ENCODE measurements at regions not wholly inside any gene's neighbourhood (a gene's known extent, or its start where the extent isn't known, plus 50 kb on each side); places are given as distances from the start of the nearest gene placed in this dataset.

DNA sequence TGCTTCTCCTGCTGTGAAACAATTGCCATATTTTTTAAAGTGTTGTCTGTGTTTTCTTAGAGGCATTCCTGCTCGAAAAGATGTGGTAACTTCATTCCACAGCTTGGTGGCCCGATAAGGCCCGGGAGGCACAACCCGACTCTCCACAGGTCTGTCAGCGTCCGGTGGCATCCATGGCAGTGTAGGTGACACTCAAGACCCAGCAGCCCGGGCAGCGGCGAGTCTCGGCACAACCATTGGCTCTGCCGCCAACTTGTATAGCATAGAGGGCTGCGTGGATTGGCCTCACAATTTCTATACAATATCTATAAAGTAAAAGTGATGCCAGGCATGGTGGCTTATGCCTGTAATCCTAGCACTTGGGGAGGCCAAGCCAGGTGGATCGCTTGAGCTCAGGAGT lies 262.3 kb upstream of the CHRNA7 start:
- H3K9me3 ChIP-seq (ENCODE audit: control extremely low read depth in 1 of 3, control insufficient read depth in 2 of 3, insufficient read depth in 1 of 3, low read length in 2 of 3): no peaks in the 10 kb centered on the region
- intact Hi-C loops (cut with micrococcal nuclease): no loop called here
- CTCF ChIA-PET: no interaction called here
- ATAC-seq (ENCODE audit: low read depth): no peak
- H3K4me2 ChIP-seq (replicated peaks; ENCODE audit: low read depth, low read length, poor library complexity, severe bottlenecking): no peak overlapping the region
- no peaks in the 10 kb centered on the region for H3K36me3 ChIP-seq (replicated peaks in 1 of 2; ENCODE audit: control extremely low read depth in 1 of 2, control insufficient read depth in 1 of 2, extremely low read depth in 1 of 2, insufficient read depth in 2 of 2, low read length in 1 of 2)
- no peak overlapping the region for H3K9ac ChIP-seq (ENCODE audit: low read length)
- Mint-ChIP-seq H3K4me1 (no peaks in the 10 kb centered on the region), H3K27me3 (peaks cover 7% of the 10 kb centered on the region), H3K4me3 (no peak overlapping the region), H3K27ac (no peak overlapping the region), H3K9me3 (ENCODE audit: insufficient read depth) (no peaks in the 10 kb centered on the region)
- H3K27ac ChIP-seq (ENCODE audit: low read length in 2 of 2): no peak overlapping the region
- H2AFZ ChIP-seq (ENCODE audit: insufficient read depth, low read depth, low read length, poor library complexity, severe bottlenecking): no peak overlapping the region
- no peaks in the 10 kb centered on the region for H3K79me2 ChIP-seq (ENCODE audit: control insufficient read depth, insufficient read depth, low read length)
- no peaks in the 10 kb centered on the region for H4K20me1 ChIP-seq (ENCODE audit: control insufficient read depth, insufficient read depth, low read length, poor library complexity, severe bottlenecking)
- DNase-seq: no peak
- POLR2A ChIA-PET: no interaction called here
- H3K4me3 ChIP-seq (ENCODE audit: control extremely low read depth in 1 of 5, extremely low read depth in 1 of 5, insufficient read depth in 1 of 5, low read depth in 2 of 5, low read length in 4 of 5): no peak overlapping the region
- H3K27me3 ChIP-seq (replicated peaks in 1 of 4; ENCODE audit: control extremely low read depth in 1 of 4, control insufficient read depth in 3 of 4, insufficient read depth in 4 of 4, low read length in 3 of 4): no peaks in the 10 kb centered on the region
- no peaks in the 10 kb centered on the region for H3K4me1 ChIP-seq (ENCODE audit: control insufficient read depth in 2 of 2, insufficient read depth in 2 of 2, low read length in 2 of 2)
- TF ChIP-seq CTCF (IDR thresholded peaks at IDR 0.05) (no peak), EZH2 (IDR thresholded peaks at IDR 0.05; ENCODE audit: borderline replicate concordance, insufficient read depth, low read depth, low read length, poor library complexity, severe bottlenecking) (no peak)
- WGBS (ENCODE audit: insufficient coverage): 94% methylated on average over 7 of the region's 13 CpGs

DNA sequence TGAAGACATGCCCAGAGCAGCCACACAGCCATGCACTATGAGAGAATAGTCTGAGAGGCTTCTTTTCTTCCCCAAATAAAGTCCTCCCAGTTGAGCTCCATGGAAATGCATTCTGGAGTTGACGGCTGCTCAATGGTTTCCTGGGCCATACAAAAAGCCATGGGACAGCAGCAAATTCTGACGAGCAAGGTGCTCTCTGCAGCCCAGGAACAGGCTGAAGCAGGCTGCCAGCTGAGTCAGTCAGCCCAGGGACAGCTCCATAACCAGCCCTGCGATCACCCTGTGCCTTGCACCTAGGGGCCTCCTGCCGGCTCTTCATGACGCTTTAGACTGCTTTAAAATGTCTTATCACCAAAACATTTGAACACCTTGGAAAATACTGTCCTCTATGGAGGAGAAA lies 256.3 kb upstream of the CHRNA7 start:
- CTCF ChIA-PET: no interaction called here
- Mint-ChIP-seq H3K4me3 (no peak overlapping the region), H3K27me3 (peaks cover 9% of the 10 kb centered on the region), H3K4me1 (no peaks in the 10 kb centered on the region), H3K9me3 (ENCODE audit: insufficient read depth) (no peaks in the 10 kb centered on the region), H3K27ac (no peak overlapping the region)
- 74% methylated on average over 3 of the region's 5 CpGs for WGBS (ENCODE audit: insufficient coverage)
- Histone ChIP-seq H2AFZ (ENCODE audit: insufficient read depth, low read depth, low read length, poor library complexity, severe bottlenecking) (no peak overlapping the region), H3K4me2 (replicated peaks; ENCODE audit: low read depth, low read length, poor library complexity, severe bottlenecking) (no peak overlapping the region), H3K9ac (ENCODE audit: low read length) (no peak overlapping the region), H3K79me2 (ENCODE audit: control insufficient read depth, insufficient read depth, low read length) (no peaks in the 10 kb centered on the region), H3K4me1 (ENCODE audit: control insufficient read depth in 2 of 2, insufficient read depth in 2 of 2, low read length in 2 of 2) (no peaks in the 10 kb centered on the region), H3K36me3 (replicated peaks in 1 of 2; ENCODE audit: control extremely low read depth in 1 of 2, control insufficient read depth in 1 of 2, extremely low read depth in 1 of 2, insufficient read depth in 2 of 2, low read length in 1 of 2) (no peaks in the 10 kb centered on the region), H3K9me3 (ENCODE audit: control extremely low read depth in 1 of 3, control insufficient read depth in 2 of 3, insufficient read depth in 1 of 3, low read length in 2 of 3) (peaks cover 0 to 3% (median 0%) of the 10 kb centered on the region in 3 donors), H4K20me1 (ENCODE audit: control insufficient read depth, insufficient read depth, low read length, poor library complexity, severe bottlenecking) (no peaks in the 10 kb centered on the region), H3K27ac (ENCODE audit: low read length in 2 of 2) (no peak overlapping the region), H3K27me3 (replicated peaks in 1 of 4; ENCODE audit: control extremely low read depth in 1 of 4, control insufficient read depth in 3 of 4, insufficient read depth in 4 of 4, low read length in 3 of 4) (peaks cover 0 to 4% (median 0%) of the 10 kb centered on the region in 4 experiments), H3K4me3 (ENCODE audit: control extremely low read depth in 1 of 5, extremely low read depth in 1 of 5, insufficient read depth in 1 of 5, low read depth in 2 of 5, low read length in 4 of 5) (no peak overlapping the region)
- TF ChIP-seq CTCF (IDR thresholded peaks at IDR 0.05): no peak
- TF ChIP-seq EZH2 (IDR thresholded peaks at IDR 0.05; ENCODE audit: borderline replicate concordance, insufficient read depth, low read depth, low read length, poor library complexity, severe bottlenecking): no peak
- intact Hi-C loops (cut with micrococcal nuclease): no loop called here
- DNase-seq (no peak), ATAC-seq (ENCODE audit: low read depth) (no peak)
- POLR2A ChIA-PET: no interaction called here

Data from B cell (primary cell).